ENCODE measurements at regions not wholly inside any gene's neighbourhood (a gene's known extent, or its start where the extent isn't known, plus 50 kb on each side); places are given as distances from the start of the nearest gene placed in this dataset.
"Not testable (repeated sequence)": the region's sequence is repeated elsewhere in the genome, so short reads cannot be mapped to it uniquely, and the experiment has no call there.

DNA sequence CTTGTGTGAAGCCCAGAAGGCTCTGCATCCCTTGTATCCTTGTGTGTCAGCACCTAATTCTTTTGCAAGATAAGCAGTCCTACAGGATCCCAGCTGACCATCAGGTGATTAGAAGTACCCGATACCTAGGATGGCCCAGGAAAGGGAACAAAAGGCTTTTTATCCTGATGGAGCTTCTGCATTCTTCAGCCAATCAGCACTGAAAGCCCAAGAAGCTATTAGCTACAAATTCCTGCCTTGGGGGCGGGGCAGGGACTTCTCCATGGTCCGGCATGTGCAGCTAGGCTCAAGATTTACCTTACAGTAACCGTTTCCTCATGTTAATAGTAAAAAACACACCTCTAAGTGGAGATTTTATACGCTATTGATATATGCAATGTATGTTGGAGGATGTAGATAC, 264.6 kb upstream of the THUMPD2 start:
- DNase-seq: no peak

DNA sequence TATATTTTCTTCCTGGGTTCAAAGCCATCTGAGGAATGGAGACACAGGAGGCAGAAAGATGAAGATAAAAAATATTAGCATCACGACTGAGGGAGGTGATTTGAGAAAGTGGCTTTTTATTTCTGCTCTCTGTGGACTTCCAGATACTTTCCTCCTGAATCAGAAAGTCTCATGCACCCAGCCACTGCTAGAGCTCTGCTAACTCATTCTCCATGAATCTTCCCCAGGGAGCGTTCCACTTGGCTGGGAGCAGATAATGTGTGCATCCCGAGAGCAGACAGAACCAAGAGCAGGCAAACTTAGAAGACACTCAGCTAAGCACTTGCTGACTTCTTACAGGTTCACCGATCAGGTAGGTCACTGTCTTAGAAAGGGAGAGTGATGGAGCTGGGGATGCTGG, 264.1 kb upstream of the THUMPD2 start:
- DNase-seq: no peak

DNA sequence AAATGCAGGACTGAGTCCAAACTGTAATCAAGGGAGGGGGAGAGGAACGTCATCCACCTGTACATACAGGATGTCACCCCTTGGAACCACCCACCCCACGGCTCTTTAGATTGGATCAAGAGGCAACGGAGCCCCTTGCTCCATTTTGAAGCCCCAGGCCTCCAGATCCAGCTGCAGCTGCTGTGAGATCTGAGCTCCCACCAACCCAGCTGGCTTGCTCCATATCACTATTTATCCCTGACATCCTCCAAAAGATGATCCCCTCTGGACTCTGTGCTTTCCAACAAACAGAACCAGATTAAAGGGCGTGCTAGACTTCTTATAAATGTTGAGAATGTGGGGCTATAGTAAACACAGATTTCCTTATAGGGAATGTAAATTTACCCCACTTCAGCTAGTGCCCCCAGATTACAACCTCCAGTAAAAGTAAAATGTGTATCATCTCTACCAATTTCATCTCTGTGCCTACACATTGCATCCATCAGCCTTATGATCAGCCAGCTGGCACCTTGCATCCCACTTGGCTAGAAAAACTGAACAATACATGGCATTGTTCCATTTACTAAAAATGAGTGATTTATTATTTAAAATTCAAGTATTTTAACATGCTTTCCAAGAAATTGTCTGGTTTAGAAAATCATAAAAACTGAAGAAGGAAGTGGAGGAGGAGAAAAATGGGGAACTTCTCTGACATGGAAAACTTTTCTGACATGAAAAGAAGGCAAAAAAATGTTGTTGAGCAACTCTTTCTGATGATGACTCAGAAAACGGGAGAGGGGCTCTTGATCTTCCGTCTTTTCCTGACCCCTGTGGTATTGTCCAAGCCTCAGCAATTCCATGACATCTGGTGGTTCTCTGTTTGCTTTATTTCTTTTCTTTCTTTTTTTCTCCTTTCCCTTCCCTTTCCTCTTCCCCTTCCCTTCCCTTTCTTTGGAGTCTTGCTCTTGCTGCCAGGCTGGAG, 262.6 kb upstream of the THUMPD2 start:
- no peak for DNase-seq

DNA sequence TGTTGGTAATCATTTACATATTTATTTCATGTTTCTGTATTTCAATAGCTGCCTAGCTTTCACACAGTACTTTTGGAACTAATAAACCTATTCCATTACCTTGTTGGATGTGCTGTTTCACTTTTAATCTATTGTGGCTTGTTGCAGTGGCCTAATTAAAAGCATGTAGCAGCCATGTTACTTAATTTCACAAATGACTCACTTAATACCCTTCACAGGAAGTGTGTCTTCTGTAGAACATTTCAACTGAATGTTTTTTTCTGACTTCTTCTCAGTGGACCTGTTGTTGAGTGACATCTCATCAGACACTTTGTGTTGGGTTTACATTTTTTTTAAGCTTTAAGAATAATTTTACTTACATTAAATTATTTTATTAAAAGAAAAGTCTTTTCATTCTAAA, 260.5 kb upstream of the THUMPD2 start:
- no peak for DNase-seq

DNA sequence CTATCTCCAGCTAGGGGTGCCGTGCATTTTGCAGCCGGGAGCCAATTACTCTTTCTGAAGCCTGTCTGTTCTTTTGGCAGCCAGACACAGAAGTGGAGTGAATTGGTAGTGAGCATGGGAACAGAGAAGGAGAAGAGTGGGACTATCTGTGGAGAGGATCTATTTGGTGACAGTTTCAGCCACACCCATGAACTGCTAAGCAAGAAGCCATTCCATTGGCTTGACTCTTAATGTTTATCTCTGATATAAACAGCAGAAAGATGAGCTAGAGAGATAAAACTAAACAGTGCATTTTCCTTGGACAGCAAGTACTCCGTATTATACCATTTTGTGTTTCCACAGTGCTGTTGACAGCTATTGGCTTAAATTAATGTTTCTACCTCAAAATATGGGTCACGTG, 259.6 kb upstream of the THUMPD2 start:
- DNase-seq: no peak

DNA sequence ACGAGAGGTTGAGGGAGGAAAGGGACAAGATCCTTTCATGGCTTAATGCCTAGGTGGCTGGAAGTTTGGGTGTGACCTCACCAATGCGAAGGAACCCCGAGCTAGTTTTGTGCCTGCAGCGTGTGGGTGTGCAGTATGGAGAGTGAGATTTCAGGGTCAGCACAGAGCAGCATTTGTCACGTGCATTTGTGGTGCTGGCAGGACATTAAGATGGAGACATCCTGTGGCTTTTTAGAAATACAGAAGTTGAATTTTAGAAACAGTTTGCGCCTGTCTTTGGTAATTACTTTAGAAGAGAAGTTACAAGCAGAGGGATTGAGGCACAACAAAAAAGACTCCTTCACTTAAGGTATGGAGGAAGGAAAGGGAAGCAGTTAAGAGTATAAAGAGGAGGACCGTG, 258.2 kb upstream of the THUMPD2 start:
- no peak for DNase-seq

DNA sequence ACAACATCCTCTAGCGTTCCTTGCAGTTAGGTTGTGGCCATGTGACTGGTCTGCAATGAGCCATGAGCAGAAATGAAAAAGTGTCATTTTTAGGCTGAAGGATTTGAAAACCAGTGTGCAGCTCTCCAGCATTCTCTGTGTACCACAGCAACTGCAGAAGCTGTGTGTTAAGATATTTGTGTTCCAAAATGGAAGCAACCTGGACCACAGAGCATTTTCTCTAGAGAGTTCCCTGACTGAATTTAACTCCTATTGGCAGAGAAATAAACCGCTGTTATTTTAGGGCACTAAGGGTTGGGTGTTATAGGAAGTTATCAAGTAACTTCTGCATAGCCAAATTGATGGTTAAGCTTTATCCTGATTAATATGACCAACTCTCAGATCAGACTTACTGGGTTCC, 257.2 kb upstream of the THUMPD2 start:
- DNase-seq: no peak

DNA sequence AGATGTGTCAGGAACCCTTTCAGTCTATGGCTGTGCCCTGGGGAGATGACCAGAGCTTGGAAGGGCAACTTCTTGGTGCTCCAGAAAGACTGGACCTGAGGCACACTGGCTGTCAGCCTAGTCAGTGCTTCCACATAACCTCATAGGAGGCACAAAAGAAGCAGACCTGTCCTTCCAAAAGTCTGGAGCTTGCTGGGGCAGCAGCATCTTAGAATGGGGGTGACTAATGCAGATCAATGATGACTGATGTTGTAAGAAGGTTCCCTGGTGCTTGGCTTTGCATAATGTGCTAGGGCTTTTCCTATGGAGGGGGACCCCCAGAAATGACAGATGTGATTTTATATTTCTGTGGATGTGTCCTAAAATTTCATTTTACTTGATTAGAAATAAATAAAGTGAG, 255.7 kb upstream of the THUMPD2 start:
- DNase-seq: no peak

DNA sequence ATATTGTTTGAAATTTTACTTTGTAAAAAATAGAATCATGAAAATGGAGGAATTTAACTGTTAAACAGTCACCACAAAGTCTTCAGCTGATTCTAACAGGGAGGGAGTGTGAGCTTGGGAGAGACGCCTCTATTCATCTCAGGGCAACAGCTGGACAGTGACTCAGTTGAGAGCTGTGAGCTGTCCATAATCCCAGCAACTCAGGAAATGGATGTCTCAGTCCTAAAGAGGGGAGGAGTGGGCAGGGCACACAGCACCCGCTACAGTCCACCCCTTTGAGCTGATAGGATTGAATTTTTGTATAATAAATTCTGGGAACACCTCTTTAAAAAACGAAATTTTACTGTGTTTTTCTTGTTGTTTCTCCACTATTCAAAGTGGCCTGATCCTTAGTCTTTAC, 255.1 kb upstream of the THUMPD2 start:
- no peak for DNase-seq

DNA sequence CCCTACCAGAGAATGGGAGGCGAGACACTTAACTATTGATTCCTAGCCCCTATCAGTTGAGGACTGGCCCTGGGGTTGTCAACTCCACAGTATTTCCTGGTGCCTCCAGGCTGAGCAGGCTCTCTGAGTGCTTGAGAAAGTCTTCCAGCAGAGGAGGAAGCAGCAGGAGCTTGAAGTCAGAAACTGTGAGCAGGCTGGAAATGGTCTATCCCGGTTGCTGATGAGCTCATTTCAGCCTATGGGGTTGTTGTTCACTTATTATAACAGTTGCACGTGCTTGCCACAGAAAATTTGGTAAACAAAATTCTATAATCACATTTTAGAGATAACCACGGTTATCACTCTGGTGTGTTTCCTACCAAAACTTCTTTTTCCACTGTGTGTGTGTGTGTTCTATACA, 254.7 kb upstream of the THUMPD2 start:
- no peak for DNase-seq

DNA sequence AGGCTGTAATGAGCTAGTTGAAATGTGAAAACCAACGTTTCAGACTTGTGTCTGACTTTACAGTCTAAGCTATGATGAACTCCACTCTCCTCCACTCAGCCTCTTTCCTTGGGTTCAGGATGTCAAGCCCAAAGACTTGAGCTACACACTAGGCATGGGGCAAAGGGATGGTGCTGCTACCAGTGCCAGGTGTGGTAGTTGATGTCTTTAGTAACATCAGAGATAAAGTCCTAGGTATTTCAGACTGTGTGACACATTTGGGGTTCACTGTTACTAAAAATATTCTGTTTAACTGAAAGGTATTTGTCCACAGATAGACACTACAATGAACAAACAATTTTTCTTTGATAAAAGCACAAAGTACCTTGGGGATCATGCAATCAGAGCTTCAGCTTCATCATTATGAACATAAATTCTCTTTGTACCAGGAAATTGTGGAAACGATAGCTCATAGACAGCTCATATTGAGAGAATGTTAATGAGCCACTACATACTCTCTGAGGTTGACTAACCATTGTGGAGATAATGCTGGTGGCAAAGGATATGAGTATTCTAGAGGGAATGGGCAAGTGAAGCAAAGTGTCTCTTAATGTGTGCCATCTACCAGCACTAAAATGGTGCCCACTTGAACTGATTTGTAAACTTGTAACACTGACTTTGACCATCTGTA, 253.7 kb upstream of the THUMPD2 start:
- no peak for DNase-seq

DNA sequence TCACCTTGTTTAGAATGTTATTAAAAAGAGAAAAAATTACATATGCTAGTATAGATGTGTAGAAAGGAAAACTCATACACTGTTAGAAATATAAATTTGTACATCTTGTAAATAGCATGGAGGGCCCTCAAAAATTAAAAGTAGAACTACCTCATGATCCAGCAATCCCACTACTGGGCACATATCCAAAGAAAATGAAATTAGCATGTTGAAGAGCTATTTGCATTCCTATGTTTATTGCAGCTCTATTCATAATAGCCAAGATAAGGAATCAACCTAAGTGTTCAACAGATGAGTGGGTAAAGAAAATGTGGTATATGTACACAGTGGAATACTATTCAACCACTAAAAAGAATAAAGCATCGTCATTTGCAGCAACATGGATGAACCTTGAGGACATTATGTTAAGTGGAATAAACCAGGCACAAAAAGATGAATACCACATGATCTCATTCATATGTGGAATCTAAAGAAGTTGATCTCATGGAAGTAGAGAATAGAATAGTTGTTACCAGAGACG, 251.5 kb upstream of the THUMPD2 start:
- no peak for DNase-seq

DNA sequence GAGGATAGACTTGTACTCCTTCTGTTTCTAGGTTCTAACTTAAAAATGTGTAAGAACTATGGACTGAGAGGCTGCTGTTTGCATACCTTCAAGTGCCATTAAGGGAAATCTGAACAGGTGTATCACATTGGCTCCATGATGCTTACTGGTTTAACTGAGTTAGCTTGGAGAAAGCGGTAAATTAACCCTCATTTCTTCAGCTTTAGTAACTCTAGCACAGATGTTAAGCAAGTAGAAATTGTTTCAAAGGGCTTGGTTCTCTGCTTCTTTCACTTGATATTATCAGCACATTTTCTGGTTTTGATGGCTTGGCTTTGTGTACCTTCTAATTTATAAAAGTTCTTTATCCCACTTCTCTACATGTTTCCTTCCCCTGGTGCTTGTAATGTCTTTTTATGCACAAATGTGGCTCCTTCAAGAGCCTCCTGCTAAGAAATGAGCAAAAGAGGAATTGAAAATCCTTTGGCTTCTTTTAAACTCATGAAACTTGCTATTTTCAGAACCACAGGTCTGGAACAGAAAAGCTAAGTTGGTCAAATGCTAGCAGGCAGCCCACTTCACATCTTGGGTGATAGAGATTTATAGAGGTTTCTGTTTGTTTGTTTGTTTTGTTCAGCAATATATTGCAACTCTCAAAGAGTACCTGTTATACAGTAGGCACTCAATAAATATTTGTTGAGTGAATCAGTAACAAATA, 249.9 kb upstream of the THUMPD2 start:
- DNase-seq: no peak

DNA sequence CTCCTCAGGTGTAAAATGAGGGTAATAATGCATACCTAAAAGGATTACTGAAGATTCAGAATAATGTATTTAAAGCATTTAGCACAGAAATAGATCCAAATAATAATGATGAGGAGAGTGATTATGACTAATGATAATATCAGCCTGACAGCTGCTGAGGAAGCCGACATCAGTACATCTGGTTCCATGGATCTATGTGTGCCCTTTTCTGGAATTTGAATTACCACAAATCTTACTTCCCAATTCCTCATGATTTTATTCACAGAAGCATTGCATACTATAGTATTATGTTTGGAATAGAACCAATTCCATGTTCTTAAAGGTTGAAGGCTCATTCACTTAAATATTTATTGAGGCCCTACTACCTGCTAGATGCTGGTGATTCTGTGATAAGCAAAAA, 248.9 kb upstream of the THUMPD2 start:
- DNase-seq: no peak

DNA sequence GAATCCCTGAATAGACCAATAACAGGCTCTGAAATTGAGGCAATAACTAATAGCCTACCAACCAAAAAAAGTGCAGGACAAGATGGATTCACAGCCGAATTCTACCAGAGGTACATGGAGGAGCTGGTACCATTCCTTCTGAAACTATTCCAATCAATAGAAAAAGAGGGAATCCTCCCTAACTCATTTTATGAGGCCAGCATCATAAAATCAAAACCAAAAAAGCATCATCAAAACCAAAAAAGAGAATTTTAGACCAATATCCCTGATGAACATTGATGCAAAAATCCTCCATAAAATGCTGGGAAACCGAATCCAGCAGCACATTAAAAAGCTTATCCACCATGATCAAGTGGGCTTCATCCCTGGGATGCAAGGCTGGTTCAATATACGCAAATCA, 246.2 kb upstream of the THUMPD2 start:
- DNase-seq: not testable (repeated sequence)

DNA sequence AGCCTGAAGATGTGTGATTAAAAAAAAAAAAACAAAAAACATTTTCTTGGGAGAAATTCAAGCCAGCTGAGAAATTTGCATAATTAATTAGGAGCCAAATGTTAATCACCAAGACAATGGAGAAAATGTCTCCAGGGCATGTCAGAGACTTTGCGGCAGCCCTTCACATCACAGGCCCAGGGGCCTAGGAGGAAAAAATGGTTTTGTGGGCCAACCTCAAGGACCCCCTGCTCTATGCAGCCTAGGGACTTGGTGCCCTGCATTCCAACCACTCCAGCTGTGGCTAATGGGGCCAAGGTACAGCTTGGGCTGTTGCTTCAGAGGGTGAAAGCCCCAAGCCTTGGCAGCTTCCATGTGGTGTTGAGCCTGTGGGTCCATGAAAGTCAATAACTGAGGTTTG, 241.9 kb upstream of the THUMPD2 start:
- no peak for DNase-seq

DNA sequence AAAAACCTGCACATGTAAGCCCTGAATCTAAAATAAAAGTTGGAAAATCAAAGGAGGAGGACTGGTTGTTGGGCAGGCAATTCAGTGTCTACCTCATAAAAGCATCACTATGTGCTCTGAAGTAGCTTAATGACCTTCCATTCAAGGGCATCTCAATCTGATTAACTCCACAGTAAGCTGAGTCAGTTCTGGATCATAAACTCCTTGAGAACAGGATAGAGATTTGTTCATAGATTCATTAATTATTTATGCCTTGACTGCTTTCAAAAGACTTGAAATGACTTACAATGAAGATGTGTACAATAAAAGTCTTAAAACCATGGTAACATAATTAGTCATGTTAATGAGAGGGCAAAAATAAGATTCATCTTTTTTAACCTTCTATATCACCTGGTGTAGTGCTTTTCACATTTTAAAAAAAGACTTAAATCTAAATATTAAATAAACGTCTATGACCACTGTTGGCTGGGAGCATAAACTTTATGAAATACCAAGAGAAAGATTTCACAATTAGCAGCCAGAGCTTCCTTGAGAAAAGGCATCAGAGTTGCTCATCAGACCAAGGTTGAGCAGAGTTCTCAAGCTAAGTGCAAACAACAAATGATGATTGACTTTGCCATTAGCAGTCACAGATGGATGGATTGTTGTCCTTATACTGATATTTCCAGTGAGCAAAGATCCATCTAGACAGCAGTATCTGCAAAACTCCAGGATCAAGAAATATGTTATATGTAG, 237.3 kb upstream of the THUMPD2 start:
- peak; percentile 19 for DNase-seq

DNA sequence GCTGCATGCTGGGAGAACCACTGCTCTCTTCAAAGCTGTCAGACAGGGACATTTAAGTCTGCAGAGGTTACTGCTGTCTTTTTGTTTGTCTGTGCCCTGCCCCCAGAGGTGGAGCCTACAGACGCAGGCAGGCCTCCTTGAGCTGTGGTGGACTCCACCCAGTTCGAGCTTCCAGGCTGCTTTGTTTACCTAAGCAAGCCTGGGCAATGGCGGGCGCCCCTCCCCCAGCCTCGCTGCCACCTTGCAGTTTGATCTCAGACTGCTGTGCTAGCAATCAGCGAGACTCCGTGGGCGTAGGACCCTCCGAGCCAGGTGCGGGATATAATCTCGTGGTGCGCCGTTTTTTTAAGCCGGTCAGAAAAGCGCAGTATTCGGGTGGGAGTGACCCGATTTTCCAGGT, 234.9 kb upstream of the THUMPD2 start:
- DNase-seq: not testable (repeated sequence)

DNA sequence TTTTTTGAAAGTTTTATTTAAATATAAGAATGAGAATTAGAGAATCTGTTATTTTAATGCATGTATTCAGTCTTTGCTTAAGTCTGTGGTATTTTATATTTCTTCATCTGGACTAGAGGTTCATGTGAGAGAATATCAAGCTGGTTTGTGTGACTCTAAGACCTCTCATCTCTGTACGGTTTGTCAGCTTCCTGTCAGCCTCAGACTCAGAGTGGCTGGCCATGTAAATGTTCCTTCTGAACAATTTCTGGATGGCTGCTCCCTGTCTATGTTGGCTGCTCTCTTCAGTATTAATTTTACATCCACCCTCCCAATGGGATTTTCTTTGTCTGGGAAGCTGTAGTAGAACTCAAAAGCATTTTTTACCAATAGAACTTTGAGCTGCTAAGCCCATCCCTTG, 225.3 kb upstream of the THUMPD2 start:
- no peak for DNase-seq

DNA sequence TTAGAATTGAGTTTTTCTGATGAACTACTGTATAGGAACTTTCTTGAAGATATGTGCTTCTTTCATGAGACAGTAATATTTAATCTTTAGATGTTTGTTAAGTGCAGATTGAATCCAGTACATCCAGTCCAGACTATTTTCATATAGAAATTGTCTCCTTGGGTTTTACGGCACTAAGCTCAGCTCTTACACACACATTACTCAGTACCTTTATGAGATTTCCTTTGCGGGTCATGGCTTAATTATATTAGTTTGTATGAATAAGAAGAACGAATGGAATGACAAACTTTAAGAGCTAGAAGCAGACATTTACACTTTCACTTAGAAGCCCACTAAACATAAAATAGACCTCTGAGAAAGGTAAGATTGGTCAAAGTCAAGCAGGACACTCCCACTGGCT, 223.3 kb upstream of the THUMPD2 start:
- no peak for DNase-seq

DNA sequence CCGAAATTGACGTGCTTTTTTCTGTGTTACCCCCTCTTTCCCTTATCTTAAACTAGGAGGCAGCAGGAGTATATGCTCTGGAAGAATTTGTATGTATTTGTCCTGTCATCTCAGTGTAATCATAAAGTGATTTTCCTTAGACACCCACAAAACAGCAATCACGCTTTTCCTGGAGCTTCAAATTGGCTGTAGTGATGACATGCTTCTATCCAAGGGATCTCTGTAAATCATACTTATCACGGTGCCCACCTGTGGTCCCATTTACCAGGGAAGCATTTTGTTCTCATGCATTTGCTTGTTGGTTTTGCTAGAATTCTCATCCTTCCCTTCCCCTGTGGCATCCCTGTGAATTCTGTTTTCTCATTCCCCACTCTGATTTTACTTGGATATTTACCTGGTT, 220.8 kb upstream of the THUMPD2 start:
- no peak for DNase-seq

DNA sequence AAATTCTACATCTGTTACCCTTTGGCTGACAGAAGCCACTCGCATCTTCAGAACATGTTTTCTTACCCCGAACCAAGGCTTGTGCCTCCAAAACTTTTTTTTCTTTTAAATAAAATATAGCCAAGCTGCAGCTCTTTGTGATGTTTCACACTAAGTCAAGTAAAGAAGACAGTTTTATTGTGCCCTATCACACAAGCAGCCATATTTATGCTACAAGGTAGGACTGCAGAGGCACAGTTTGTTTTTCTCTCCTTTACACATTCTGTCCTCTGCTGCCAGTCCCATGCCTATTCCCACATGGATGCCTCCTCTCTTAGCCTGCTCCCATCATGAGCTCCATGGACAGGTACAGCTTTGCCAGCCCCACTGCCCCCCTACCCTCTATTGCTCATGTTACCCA, 219.6 kb upstream of the THUMPD2 start:
- DNase-seq: no peak

DNA sequence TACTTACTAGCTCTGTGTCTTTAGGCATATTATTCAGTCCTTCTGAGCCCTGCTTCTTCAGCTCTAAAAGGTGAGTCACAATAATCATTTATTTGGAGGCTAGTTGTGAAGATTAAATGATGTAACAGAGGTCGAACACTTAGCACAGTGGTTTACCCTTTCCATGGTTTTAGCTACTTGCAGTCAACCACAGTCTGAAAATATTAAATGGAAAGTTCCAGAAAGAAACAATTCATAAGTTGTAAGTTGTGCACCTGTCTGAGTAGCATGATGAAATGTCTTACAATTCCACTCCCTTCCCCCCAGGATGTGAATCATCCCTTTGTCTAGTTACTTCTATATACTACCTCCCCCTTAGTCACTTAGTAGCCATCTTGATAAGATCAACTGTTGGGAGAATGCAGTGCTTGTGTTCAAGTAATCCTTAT, 217.6 kb upstream of the THUMPD2 start:
- no peak for DNase-seq
